A673 (cell line): ENCODE measurements at regions not wholly inside any gene's neighbourhood (a gene's known extent, or its start where the extent isn't known, plus 50 kb on each side); places are given as distances from the start of the nearest gene placed in this dataset.

Source experiments
- EZH2 ChIP-seq: fragments of 200-600 bp; sonication (generic); IDR thresholded peaks from 2 replicates; pipeline ENCODE4 v1.6.1; 2017; ENCODE audit warnings: borderline replicate concordance, low read depth, mild to moderate bottlenecking, mixed read lengths, antibody characterized with exemption, low read length; ENCODE audit not compliant: poor library complexity, severe bottlenecking
- TF ChIP-seq, protein P1 (sequence below): fragments of 300-800, 200-600 bp; sonication (generic); conservative IDR thresholded peaks from 2 replicates; pipeline ENCODE4 v1.5.1; 2017; ENCODE audit warnings: low read depth, mild to moderate bottlenecking, antibody characterized with exemption, low read length, moderate library complexity, mixed read lengths

DNA sequence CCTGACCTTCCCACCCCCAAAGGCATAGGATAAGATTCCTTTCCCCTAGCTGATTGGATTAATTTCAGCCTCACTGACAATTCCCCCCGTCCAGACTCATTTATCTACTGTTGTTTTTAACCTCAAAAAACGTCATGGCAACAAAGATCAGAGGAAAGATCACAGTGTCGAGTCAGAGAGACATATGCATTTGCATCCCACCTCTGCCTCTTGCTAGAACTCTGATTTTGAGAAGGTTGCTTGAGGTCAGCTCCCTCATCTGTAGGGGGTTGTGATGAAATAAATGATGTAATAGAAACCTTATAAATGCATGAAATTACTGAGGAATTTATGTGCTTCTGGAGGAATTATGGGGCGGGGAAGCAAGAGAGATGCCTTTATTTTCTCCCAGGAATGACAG, 53.3 kb upstream of the SYN3 start:
- TF ChIP-seq, protein P1, sequence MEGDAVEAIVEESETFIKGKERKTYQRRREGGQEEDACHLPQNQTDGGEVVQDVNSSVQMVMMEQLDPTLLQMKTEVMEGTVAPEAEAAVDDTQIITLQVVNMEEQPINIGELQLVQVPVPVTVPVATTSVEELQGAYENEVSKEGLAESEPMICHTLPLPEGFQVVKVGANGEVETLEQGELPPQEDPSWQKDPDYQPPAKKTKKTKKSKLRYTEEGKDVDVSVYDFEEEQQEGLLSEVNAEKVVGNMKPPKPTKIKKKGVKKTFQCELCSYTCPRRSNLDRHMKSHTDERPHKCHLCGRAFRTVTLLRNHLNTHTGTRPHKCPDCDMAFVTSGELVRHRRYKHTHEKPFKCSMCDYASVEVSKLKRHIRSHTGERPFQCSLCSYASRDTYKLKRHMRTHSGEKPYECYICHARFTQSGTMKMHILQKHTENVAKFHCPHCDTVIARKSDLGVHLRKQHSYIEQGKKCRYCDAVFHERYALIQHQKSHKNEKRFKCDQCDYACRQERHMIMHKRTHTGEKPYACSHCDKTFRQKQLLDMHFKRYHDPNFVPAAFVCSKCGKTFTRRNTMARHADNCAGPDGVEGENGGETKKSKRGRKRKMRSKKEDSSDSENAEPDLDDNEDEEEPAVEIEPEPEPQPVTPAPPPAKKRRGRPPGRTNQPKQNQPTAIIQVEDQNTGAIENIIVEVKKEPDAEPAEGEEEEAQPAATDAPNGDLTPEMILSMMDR = no peak
- TF ChIP-seq EZH2 = no peak
